Activated B cell treated with CpG ODN at 0.5 μM for 24 hours (primary cell): ENCODE measurements at regions not wholly inside any gene's neighbourhood (a gene's known extent, or its start where the extent isn't known, plus 50 kb on each side); places are given as distances from the start of the nearest gene placed in this dataset.

Source experiments
- ATAC-seq: fragments of 200-7000 bp; cut with Tn5 transposase; one replicate; pipeline ENCODE4 v1.10.0; 2021; ENCODE audit warnings: low read depth, mild to moderate bottlenecking, moderate library complexity
- CTCF ChIA-PET: fragments of 350-600 bp; sonication (Branson Sonifier 250); formaldehyde crosslinking; loops from one replicate; lab custom pipeline; 2021; ENCODE audit warnings: antibody characterized with exemption; lab: Charles Lee
- POLR2A ChIA-PET: fragments of 350-600 bp; sonication (Branson Sonifier 250); formaldehyde crosslinking; loops from one replicate; lab custom pipeline; 2021; ENCODE audit warnings: antibody characterized with exemption; lab: Charles Lee
- DNase-seq: peaks from one replicate; pipeline ENCODE4 v3.0.0; 2022
- H3K27ac Mint-ChIP-seq: one replicate; pipeline ENCODE4 v1.8.0; 2020; ENCODE audit warnings: mixed read lengths
- H3K27me3 Mint-ChIP-seq: one replicate; pipeline ENCODE4 v1.8.0; 2021; ENCODE audit warnings: mixed read lengths
- H3K36me3 Mint-ChIP-seq: one replicate; pipeline ENCODE4 v1.8.0; 2021; ENCODE audit warnings: low read depth, mixed read lengths
- H3K4me1 Mint-ChIP-seq: one replicate; pipeline ENCODE4 v1.8.0; 2021; ENCODE audit warnings: mixed read lengths
- H3K4me3 Mint-ChIP-seq: one replicate; pipeline ENCODE4 v1.8.0; 2020; ENCODE audit warnings: mild to moderate bottlenecking, mixed read lengths
- H3K9me3 Mint-ChIP-seq: one replicate; pipeline ENCODE4 v1.8.0; 2020; ENCODE audit warnings: mixed read lengths
- intact Hi-C: fragments of 100-400 bp; cut with micrococcal nuclease; formaldehyde crosslinking; loops from one replicate; pipeline ENCODE4 v1.15.1; 2024
- TF ChIP-seq, protein P1 (sequence below): fragments of 200-600 bp; IDR thresholded peaks from one replicate; pipeline ENCODE4 v1.8.0; 2022; ENCODE audit warnings: antibody characterized with exemption, mild to moderate bottlenecking

GRCh38 chr5:32522429-32523143 lies 62.8 kb upstream of the SUB1 start:
- POLR2A ChIA-PET, result no interaction called here
- TF ChIP-seq, protein P1, sequence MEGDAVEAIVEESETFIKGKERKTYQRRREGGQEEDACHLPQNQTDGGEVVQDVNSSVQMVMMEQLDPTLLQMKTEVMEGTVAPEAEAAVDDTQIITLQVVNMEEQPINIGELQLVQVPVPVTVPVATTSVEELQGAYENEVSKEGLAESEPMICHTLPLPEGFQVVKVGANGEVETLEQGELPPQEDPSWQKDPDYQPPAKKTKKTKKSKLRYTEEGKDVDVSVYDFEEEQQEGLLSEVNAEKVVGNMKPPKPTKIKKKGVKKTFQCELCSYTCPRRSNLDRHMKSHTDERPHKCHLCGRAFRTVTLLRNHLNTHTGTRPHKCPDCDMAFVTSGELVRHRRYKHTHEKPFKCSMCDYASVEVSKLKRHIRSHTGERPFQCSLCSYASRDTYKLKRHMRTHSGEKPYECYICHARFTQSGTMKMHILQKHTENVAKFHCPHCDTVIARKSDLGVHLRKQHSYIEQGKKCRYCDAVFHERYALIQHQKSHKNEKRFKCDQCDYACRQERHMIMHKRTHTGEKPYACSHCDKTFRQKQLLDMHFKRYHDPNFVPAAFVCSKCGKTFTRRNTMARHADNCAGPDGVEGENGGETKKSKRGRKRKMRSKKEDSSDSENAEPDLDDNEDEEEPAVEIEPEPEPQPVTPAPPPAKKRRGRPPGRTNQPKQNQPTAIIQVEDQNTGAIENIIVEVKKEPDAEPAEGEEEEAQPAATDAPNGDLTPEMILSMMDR, result no peak
- H3K4me1 Mint-ChIP-seq, result no peaks in the 10 kb centered on the region
- peaks cover 8% of the 10 kb centered on the region for H3K27me3 Mint-ChIP-seq
- H3K36me3 Mint-ChIP-seq, result no peaks in the 10 kb centered on the region
- H3K27ac Mint-ChIP-seq, result no peak overlapping the region
- CTCF ChIA-PET, result no interaction called here
- no peak for ATAC-seq
- H3K4me3 Mint-ChIP-seq, result no peak overlapping the region
- intact Hi-C loops, result no loop called here
- no peaks in the 10 kb centered on the region for H3K9me3 Mint-ChIP-seq
- no peak for DNase-seq

GRCh38 chr5:32521481-32521880 lies 63.9 kb upstream of the SUB1 start:
- Mint-ChIP-seq H3K4me3 (no peak overlapping the region), H3K9me3 (no peaks in the 10 kb centered on the region)
- intact Hi-C loops, result no loop called here

GRCh38 chr5:32520972-32521371 lies 64.4 kb upstream of the SUB1 start:
- ChIA-PET CTCF (no interaction called here), POLR2A (interaction anchor here (0.6 kb wide), 1 partner anchor 11 kb away, joined by 3 read pairs; no protein-coding TSS in a partner anchor)
- Mint-ChIP-seq H3K36me3 (no peaks in the 10 kb centered on the region), H3K27ac (no peak overlapping the region), H3K4me3 (no peak overlapping the region), H3K27me3 (peaks cover 10% of the 10 kb centered on the region), H3K9me3 (no peaks in the 10 kb centered on the region), H3K4me1 (no peaks in the 10 kb centered on the region)
- DNase-seq, result no peak
- TF ChIP-seq, protein P1, result no peak
- no peak for ATAC-seq
- intact Hi-C loops, result no loop called here

More at GRCh38 chr5:32521481-32521880, 63.9 kb upstream of the SUB1 start:
- H3K4me1 Mint-ChIP-seq, result no peaks in the 10 kb centered on the region
- H3K27me3 Mint-ChIP-seq, result peaks cover 10% of the 10 kb centered on the region
- ATAC-seq, result no peak
- no peak overlapping the region for H3K27ac Mint-ChIP-seq
- TF ChIP-seq, protein P1, result no peak
- POLR2A ChIA-PET, result interaction anchor here (0.6 kb wide), 1 partner anchor 10 kb away, joined by 3 read pairs; no protein-coding TSS in a partner anchor
- no peak for DNase-seq
- H3K36me3 Mint-ChIP-seq, result no peaks in the 10 kb centered on the region
- CTCF ChIA-PET, result no interaction called here

- intact Hi-C loops, result no loop called here
- ATAC-seq (no peak), DNase-seq (no peak)
- Mint-ChIP-seq H3K4me1 (no peaks in the 10 kb centered on the region), H3K27ac (no peak overlapping the region), H3K36me3 (no peaks in the 10 kb centered on the region), H3K27me3 (peaks cover 10% of the 10 kb centered on the region), H3K4me3 (no peak overlapping the region), H3K9me3 (no peaks in the 10 kb centered on the region)
- CTCF ChIA-PET, result no interaction called here
- POLR2A ChIA-PET, result interaction anchor here (0.7 kb wide), 1 partner anchor 11 kb away, joined by 4 read pairs; no protein-coding TSS in a partner anchor
- TF ChIP-seq, protein P1, result no peak
These were observed 65.0 kb upstream of the SUB1 start for GRCh38 chr5:32520356-32520755.

- ATAC-seq, result no peak
- POLR2A ChIA-PET, result no interaction called here
- H3K27me3 Mint-ChIP-seq, result peaks cover 10% of the 10 kb centered on the region
- CTCF ChIA-PET, result no interaction called here
- no peaks in the 10 kb centered on the region for H3K9me3 Mint-ChIP-seq
- H3K27ac Mint-ChIP-seq, result no peak overlapping the region
- no peaks in the 10 kb centered on the region for H3K36me3 Mint-ChIP-seq
- intact Hi-C loops, result no loop called here
- TF ChIP-seq, protein P1, result no peak
- H3K4me3 Mint-ChIP-seq, result no peak overlapping the region
- no peaks in the 10 kb centered on the region for H3K4me1 Mint-ChIP-seq
- no peak for DNase-seq
These were observed 65.8 kb upstream of the SUB1 start for GRCh38 chr5:32519508-32519907.
